HG02678 (cell line): ENCODE measurements at regions not wholly inside any gene's neighbourhood (a gene's known extent, or its start where the extent isn't known, plus 50 kb on each side); places are given as distances from the start of the nearest gene placed in this dataset.
"Not testable (repeated sequence)": the region's sequence is repeated elsewhere in the genome, so short reads cannot be mapped to it uniquely, and the experiment has no call there.

Experiments
- ATAC-seq: cut with Tn5 transposase; IDR thresholded peaks from one replicate; pipeline ENCODE4 v1.9.1; 2021; ENCODE audit warnings: mild to moderate bottlenecking, moderate library complexity; ENCODE audit not compliant: unreplicated experiment

GRCh38 chr2:192570788-192571187 lies 376.1 kb upstream of the TMEFF2 start:
- ATAC-seq = no peak

GRCh38 chr2:192566863-192567262 lies 372.1 kb upstream of the TMEFF2 start:
- ATAC-seq = no peak

- no peak for ATAC-seq
Observed at GRCh38 chr2:192560326-192560725, 365.6 kb upstream of the TMEFF2 start.

- ATAC-seq = no peak
Observed at GRCh38 chr2:192559587-192559986, 364.9 kb upstream of the TMEFF2 start.

- ATAC-seq = no peak
Observed at GRCh38 chr2:192558637-192559036, 363.9 kb upstream of the TMEFF2 start.

- no peak for ATAC-seq
Observed at GRCh38 chr2:192555740-192556139, 361.0 kb upstream of the TMEFF2 start.

- ATAC-seq = no peak
Observed at GRCh38 chr2:192551760-192552159, 357.0 kb upstream of the TMEFF2 start.

- no peak for ATAC-seq
Observed at GRCh38 chr2:192546565-192546964, 351.8 kb upstream of the TMEFF2 start.

- no peak for ATAC-seq
Observed at GRCh38 chr2:192544371-192544955, 349.7 kb upstream of the TMEFF2 start.

GRCh38 chr2:192542148-192543066 lies 347.7 kb upstream of the TMEFF2 start:
- ATAC-seq = not testable (repeated sequence)

- no peak for ATAC-seq
Observed at GRCh38 chr2:192539306-192539705, 344.6 kb upstream of the TMEFF2 start.

- ATAC-seq = no peak
Observed at GRCh38 chr2:192536922-192537624, 342.3 kb upstream of the TMEFF2 start.

- no peak for ATAC-seq
Observed at GRCh38 chr2:192535956-192536921, 341.5 kb upstream of the TMEFF2 start.

GRCh38 chr2:192534072-192534471 lies 339.3 kb upstream of the TMEFF2 start:
- no peak for ATAC-seq

GRCh38 chr2:192524642-192525251 lies 330.0 kb upstream of the TMEFF2 start:
- ATAC-seq = not testable (repeated sequence)

- not testable (repeated sequence) for ATAC-seq
Observed at GRCh38 chr2:192524214-192524613, 329.5 kb upstream of the TMEFF2 start.

- no peak for ATAC-seq
Observed at GRCh38 chr2:192515937-192516336, 321.2 kb upstream of the TMEFF2 start.

- no peak for ATAC-seq
Observed at GRCh38 chr2:192513575-192513974, 318.8 kb upstream of the TMEFF2 start.

- ATAC-seq = not testable (repeated sequence)
Observed at GRCh38 chr2:192507836-192508450, 313.2 kb upstream of the TMEFF2 start.
